Gastrocnemius medialis (tissue), 4 donors: ENCODE measurements at regions not wholly inside any gene's neighbourhood (a gene's known extent, or its start where the extent isn't known, plus 50 kb on each side); places are given as distances from the start of the nearest gene placed in this dataset.

Experiments used
- POLR2A ChIP-seq, 2 donors: fragments of 450-650 bp; IDR thresholded peaks; one replicate each; pipeline ENCODE4 v1.6.1; 2017; ENCODE audit warnings: antibody characterized with exemption in 2 of 2, mild to moderate bottlenecking in 2 of 2, moderate library complexity in 2 of 2
- TF ChIP-seq, protein P1 (sequence below), 5 experiments: fragments of 450-650 bp in 3 of 5; fragments of 200-600 bp in 2 of 5; sonication (generic) in 2 of 5; IDR thresholded peaks in 4 of 5; conservative IDR thresholded peaks in 1 of 5; 1 replicate in 4 of 5; 2 replicates in 1 of 5; pipeline ENCODE4 v1.5.1; 2016 to 2019; ENCODE audit warnings: antibody characterized with exemption in 5 of 5, mild to moderate bottlenecking in 3 of 5, moderate library complexity in 3 of 5

DNA sequence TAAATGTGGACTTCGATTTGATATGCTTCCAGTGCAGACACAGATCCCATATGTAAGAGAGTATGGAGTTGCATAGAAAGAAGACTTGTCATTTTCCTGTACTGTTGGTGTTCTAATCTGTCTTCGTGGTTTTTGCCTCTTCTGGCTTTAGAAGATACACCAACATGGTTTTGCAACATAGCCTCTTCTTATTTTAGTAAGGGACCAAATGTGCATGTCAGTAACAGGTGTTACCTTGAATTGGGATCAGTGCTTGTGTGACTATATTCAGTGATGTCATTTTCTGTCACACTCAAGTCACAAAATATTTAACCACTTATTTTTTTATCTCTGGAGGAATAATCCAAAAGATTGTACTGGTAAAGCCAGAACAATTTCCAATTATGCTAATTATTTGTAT, 140.4 kb downstream of the SNRPN start:
- no peak for TF ChIP-seq POLR2A (IDR thresholded peaks at IDR 0.05)
- TF ChIP-seq, protein P1, sequence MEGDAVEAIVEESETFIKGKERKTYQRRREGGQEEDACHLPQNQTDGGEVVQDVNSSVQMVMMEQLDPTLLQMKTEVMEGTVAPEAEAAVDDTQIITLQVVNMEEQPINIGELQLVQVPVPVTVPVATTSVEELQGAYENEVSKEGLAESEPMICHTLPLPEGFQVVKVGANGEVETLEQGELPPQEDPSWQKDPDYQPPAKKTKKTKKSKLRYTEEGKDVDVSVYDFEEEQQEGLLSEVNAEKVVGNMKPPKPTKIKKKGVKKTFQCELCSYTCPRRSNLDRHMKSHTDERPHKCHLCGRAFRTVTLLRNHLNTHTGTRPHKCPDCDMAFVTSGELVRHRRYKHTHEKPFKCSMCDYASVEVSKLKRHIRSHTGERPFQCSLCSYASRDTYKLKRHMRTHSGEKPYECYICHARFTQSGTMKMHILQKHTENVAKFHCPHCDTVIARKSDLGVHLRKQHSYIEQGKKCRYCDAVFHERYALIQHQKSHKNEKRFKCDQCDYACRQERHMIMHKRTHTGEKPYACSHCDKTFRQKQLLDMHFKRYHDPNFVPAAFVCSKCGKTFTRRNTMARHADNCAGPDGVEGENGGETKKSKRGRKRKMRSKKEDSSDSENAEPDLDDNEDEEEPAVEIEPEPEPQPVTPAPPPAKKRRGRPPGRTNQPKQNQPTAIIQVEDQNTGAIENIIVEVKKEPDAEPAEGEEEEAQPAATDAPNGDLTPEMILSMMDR (IDR thresholded peaks at IDR 0.05 in 4 of 5, conservative IDR thresholded peaks at IDR 0.05 in 1 of 5), result no peak
